ENCODE measurements at regions not wholly inside any gene's neighbourhood (a gene's known extent, or its start where the extent isn't known, plus 50 kb on each side); places are given as distances from the start of the nearest gene placed in this dataset.
"Not testable (repeated sequence)": the region's sequence is repeated elsewhere in the genome, so short reads cannot be mapped to it uniquely, and the experiment has no call there.

DNA sequence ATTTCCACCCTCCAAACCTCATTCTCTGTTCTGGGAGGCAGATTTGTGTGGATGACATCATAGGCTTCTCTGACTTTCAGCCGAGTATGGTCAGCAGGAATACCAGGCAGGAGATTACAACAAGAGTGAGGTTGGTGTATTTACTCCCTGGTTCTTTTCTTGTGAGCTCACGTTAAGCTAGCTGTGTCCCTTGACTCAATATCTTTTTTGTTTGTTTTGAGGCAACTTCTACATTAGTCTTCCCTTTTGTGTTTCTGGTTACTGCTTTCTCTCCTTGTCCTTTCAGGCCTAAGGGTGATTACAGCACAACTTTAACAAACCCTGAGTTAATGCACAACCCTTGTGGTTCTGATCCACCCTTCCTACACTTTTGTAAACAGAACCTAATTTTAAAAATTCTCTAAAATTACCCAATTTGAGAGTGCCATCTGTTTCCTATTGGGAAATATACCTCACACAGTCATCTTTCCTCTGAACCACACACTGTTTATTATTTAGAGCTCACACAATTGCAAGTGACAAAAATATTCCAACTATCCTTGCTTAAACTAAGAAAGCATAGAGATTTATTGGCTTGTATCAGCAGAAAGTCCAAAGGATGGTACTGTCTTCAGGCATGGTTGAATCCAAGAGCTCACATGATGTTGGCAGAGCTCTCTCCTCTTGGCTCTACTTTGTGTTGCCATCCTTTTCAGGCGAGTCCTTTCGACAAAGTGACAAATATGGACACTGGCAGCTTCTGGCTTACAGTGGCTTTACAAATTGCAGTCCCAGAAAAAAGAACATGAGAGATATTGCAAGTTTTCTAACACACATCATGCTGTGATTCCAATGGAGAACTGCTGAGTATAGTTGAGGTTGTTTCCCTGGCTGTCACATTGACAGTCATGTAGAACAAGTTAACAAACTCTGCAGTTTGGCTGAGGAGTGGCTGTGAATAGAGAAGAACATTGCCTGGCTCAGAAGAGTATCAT, 150.5 kb upstream of the DDIT4L start:
- DNase-seq (ENCODE audit: low spot score): peak; percentile 50

DNA sequence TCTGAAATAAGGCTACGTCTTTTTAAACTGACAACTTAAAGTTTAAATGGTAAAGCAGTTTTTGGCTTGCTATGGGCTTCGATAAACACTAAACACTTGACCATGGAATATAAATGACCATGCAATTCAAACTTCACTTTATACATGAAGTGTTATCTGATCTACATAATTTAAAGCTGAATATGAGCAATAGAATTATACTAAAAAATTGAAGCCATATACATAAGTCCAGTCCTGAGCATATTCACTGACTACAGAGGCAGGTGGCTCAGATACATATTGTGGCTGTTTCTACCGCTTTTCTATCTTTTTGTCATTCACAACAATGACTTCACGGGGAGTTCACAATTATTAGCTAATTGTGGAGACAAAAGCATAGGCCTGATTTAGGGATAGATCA, 149.6 kb upstream of the DDIT4L start:
- no peak for DNase-seq (ENCODE audit: low spot score)

DNA sequence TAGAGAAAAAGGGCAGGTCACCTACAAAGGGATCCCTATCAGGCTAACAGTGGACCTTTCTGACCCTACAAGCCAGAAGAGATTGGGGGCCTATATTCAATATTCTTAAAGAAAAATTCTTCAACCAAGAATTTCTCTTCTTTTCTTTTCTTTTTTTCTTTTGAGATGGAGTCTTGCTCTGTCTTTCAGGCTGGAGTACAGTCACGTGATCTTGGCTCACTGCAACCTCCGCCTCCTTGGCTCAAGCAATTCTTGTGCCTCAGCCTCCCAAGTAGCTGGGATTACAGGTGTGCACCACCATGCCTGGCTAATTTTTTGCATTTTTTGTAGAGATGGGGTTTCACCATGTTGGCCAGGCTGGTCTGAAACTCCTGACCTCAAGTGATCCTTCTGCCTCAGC, 143.2 kb upstream of the DDIT4L start:
- DNase-seq (ENCODE audit: low spot score): not testable (repeated sequence)

DNA sequence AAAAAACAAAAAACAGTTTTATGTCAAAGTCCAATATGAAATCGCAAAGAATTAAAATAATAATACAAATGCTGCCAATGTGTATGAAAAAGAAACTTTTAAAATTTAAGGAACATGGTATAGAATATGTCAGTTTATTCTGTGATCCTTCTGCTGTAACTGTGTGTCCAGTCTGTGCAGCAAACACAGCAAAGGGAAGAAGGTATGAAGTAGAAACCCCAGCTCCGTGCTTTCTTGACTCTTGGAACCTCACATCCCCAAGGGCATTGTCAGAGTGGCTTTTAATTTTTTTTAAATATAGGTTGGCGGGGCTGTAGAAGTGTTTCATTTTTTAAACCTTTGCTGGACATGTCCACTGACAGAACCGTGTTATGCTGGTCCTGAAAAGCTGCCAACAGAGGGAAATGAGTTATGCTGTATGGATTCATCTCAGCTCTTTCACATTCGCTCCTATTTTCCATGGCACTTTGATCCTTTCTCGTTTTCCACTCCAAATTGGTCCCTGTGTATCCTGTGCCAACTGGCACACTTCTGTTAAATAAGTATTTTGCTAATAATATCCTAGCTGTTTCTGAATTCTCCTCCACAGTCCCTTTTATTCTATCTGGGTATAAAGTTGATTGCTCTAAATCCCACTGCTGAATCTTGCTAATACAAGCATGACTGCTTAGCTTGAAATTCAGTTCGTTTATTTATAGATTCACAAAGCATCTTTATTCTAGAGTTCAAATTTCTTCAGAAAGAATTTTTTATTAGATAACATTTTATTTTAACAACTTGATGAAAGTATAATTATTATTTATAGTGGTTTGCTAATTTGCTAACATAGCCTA, 127.0 kb upstream of the DDIT4L start:
- DNase-seq (ENCODE audit: low spot score): no peak

DNA sequence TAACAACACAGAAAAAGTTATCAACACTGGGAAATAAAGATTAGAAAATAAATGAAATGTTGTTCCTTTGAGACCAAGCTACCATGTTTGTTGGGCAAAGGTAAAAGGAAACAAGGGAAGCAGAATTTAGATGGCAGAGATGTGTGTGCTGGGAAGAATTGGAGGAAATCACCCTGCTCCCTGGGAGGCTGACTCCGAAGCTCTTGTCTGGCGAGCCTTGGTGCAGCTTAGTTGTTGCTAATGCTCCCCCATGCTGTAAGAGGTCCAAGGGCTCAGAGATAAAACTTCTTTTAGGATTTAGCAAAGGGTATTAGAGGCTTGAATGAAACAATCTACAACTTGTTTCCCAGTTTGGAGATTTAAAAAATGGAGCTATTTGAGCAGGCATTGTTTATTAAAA, 123.8 kb upstream of the DDIT4L start:
- no peak for DNase-seq (ENCODE audit: low spot score)

DNA sequence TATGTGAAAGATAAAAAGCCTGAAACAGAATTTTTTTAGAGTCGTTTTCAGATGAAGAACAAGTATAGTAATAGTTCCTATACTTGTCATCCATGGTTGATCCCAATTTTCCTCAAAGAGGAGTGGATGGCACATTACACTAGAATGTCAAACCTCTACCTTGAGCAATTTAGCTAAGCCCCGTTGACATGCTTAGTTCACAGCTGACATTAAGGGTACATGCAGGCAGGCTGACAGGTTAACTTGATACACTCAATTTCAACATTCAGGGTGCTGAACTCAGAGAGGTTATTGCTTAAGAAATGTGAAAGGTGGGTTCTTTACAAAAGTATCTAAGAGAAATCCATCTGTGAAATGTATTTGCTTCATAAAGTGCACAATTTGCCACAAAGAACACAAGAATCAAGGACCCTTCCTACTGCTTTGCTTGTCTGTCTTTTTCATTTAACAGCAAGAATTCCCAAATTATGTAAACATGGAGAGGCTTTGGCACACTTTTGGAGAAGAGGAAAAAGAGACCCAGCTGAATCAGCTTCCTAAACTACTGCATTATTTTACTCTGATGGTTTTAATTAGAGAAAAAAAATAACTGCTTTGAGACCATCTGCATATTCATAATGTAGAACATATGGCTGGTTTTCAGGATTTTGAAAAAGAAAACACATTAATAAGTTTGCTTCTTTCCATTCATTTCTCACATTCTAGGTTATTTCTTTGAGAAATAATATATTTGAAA, 122.5 kb upstream of the DDIT4L start:
- no peak for DNase-seq (ENCODE audit: low spot score)

DNA sequence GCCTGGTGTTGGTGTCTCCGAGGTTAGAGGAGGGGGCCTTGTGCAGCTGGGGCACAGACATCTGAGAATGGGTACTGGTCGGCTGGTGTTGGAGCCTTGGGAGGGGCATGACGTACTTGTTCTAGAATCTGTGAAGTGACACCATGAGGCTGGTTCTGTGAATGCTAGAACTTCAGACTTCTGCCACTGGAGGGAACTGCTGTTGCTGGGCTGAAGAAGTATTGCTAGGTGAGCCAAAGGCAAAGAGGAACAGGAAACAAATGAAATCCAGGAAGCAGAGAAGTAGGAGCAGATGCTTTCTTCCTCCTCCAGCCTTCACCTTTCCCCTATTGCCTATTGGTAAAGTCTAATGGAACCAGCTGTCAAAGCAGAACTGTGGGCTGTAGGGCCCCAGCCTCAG, 120.9 kb upstream of the DDIT4L start:
- DNase-seq (ENCODE audit: low spot score): peak; percentile 51

DNA sequence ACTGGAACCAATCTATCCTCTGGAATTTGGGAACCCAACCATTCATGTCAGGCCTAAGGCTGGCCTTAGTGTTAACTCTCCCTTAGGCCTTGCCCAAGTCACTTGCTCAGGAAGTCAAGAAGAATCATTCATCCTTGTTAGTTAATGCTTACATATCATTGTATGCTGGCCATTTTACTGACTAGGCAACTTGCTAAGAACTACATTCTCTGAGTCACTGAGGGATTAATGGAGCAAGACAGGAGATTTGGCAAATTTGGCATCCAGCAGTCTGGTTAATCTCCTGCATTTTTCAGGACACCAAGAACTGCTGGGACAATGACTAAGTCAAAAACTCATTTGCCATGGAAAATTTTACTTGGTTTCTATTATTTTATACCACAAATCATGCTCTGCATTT, 115.8 kb upstream of the DDIT4L start:
- DNase-seq (ENCODE audit: low spot score): no peak

DNA sequence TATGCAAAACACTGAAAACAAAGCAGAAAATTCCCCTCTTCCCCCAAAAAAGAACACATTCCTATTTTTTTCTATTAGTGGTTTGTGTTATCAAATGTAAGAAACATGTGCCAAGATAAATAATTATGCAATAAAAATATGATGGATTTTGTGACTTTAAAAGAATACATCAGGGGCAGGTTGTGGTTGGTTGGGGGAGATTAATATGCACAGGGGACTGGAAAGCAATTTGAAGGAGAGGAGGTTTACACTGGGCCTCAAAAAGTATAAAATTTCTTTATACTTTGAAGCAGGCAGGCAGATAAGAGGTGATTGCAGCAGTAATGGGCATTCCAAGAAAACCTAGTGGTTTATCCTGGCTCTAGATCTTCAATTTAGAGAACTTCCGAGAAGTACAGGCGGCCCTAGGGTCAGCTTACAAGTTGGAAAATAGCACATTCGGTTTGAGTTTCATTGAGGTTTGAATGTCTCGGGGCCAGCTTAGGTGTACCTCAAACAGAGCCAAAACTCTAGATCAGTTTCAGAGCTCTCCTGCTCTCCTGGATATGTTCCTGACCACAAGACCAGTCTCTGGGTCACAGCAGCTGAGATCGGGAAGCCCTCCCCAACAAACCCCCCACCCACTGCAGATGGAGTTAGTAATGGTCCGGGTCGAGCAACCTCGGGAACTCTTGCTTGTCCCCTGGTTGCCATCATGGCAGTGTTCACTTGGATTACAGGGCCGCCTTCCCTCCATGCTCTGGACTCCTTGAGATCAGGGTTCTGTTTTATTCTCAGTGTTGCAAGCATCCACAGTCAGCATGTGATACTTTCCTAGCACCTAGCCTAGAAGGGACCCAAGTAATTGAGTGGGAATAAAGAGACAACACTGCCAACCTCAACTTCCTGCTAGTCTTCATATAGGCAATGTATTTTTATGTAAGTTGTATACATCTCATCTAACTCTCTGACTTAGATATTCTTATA, 112.1 kb upstream of the DDIT4L start:
- peak; percentile 45 for DNase-seq (ENCODE audit: low spot score)

DNA sequence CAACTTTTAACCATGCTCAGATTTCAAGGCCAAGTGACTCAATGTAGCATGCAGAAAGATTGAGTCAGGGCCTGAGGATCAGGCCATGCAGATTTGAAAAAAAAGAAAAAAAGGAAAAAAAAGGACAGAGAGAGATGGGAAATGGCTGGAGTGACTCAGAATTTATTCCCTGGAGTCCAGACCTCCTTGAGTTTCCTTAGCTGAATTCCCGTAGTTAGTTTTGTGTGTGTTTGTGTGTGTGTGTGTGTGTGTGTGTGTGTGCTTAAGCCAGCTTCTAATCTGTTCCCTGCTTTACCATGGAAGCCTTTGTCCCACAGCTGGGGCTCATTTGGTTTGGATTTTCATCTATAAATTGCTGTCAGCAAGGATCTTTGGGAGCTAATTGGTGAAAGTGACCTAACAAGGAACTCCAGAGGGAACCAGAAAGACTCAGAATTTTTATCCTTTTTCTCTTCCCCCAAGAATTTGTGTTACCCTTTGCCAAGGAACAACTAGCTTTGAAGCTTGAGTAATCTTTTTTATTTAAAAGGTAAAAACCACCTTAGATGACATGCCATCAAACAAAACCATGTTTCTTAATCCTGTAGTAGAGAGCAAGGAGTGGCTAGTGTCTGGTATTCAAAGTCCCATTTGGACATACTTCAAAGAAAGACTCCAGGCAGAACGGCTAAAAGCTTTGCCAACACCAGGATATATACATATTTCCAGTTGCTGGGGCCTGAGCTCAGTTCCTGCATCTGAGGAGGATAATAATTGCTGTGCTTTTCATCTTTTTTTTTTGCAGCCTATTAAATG, 109.0 kb upstream of the DDIT4L start:
- DNase-seq (ENCODE audit: low spot score): peak; percentile 72

DNA sequence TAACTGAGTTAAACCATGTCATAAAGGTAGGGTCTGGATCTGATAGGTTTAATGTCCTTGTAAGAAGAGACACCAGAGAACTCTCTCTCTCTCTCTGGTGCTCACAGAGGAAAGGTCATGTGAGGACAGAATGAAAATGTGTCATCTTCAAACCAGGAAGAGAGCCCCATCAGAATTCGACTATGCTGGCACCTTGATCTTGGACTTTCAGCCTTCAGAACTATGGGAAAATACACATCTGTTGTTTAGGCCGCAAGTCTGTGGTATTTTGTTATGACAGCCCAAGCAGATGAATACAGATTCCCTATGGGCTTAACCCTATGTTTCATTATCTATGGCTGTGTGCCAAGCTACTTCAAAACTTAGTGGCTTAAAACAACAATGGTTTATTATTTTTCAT, 105.5 kb upstream of the DDIT4L start:
- DNase-seq (ENCODE audit: low spot score): no peak

DNA sequence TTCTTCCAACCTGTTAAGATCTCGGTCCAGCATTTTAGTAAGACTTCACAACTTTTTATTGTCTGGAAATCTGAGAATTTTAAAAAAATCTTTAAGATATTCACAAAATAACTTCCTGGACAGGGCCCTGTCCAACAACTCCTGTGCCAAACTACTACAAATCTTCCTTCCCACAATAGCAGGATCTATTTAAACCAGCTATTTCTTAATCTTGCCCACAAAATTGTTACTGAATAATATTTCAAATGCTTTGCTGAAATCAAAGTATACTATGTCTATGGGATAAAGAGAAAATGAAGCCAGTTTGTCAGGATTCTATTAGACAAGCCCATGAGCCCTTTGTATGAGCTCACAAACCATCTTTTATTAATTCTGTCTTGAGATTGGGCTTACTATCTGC, 104.1 kb upstream of the DDIT4L start:
- no peak for DNase-seq (ENCODE audit: low spot score)

DNA sequence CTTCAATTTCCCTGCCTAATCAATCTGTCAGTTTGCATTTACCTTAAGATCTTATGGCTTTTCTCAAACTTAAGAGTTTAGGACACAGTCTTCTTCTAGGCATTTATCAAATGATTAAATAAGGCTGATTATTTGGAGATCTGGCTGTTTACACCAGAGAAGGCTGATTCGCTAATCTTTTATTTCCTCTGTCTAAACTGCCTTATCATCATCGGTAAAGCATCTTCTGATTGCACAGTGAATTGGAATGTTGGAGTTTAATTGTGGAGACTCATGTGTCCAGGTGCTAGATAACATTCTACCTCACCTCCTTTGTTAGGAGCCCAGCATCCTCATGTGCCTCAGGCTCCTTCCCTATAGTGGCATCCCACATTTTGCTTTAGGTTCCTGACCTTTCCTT, 100.3 kb upstream of the DDIT4L start:
- DNase-seq (ENCODE audit: low spot score): no peak

DNA sequence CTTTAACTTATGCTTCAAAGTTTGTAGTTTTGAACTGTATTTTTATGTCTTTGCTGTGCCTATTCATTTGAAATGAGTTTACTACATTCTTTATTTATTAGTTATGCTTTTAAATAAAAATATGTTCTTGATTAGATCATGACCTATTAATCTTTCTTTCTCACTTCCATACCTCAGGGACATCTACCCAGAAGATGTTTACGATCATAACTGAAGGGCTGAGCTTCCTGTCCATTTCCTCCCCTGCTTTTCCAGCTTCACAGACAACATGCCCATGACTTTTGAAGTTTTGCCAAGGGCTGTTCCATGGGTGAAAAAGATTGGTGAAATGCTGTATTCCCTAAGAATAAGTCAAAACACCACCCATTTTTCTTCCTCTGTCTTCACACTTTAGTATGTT, 99.7 kb upstream of the DDIT4L start:
- DNase-seq (ENCODE audit: low spot score): no peak

DNA sequence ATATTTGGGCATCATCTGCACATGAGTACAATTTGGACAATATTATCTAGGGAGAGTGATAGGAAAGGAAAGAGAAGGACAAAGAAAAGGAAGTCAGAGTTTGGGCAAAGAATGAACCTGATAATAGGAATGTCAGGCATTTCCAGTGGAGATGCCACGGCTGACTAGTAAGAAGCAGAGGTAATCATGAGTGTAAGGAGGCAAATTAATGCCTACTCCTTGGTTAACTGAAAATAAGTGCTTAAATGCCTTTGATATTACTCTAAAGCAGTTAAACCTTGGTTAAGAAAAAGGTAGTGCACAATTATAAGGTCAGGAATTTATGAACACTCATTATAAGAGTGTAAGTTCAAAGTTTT, 99.2 kb upstream of the DDIT4L start:
- DNase-seq (ENCODE audit: low spot score): no peak

DNA sequence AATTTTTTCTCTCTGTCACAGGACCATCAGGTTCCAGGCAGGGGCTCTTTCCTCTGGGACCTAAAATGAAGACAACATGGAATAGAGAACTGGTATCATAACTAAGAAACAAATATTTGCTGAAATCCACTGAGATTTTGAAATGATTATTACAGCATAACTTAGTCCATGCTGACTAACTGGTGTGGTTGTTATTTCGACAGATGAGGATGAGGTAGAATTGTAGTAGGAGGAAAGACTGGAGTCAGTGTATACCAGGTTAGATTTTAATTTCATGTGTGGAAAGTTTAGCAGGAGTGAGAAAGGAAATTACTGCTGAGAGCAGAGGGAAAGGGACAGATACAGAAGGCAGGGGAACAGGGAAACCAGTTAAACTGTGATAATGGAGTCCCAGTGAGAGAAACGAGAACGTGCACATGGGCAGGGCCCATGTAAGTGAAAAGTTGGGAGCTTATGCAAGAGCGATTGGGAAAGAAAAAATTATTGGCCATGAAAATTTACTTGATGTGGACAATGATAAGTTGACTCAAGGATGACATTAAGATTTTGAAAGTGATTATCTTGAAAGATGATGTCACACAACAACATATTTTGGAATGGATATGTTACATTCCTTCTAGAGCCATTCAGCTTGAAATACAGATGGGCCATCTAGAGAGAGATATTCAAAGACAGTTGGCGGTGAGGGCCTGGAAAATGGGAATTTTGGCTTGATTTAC, 98.7 kb upstream of the DDIT4L start:
- DNase-seq (ENCODE audit: low spot score): no peak

DNA sequence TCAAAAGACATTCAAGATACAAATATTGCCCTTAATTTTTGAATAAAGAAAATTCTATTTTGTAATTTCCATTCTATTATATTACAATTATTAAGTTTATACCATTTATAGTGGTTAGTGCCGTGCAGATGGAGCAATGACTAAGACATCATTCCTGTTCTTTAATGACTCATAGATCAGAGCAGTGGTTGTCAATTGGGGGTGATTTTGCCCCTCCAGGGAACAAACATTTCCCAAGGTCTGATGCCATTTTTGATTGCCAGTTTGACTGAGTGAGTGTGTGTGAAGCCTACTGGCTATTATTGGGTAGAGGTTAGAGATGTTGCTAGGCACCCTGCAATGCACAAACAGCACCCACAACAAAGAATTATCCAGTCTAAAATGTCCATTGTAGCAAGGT, 97.9 kb upstream of the DDIT4L start:
- no peak for DNase-seq (ENCODE audit: low spot score)

DNA sequence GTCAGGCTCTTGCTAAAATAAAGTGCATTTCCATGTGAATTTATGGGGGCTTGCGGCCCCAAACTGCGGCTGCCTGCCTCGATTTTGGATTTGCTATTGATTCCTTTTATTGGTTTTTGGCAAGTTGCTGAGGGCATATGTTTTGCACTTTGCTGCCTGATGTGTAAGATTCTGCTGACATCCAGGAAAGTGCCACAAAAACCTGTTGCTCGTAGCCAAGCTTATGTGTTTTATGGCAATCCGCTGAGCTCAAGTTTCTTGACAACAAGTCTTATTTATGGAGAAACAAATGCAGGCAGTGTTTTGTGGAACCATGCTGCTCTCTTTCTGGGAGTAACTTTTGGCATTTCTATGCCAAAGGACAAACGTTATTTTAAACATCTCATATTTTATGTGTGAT, 97.3 kb upstream of the DDIT4L start:
- no peak for DNase-seq (ENCODE audit: low spot score)

DNA sequence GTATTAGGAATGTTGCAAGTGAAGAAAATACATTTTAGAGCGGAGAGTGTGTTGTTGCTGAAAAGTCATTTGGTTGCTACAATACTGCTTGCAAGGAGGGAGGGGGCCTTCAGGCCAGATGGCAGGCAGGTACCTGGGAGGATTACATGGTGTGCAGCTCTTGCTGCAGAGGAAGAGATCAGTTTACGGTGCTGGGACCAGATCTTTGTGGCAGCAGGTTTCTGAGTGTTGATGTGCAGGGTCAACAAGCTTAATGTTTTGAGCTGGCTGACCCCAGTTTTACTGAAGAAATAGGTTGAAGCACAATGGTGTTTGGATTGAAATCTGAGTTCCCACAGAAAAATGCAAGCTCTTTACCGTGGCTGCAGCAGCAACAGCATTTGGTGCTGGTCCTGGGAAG, 96.4 kb upstream of the DDIT4L start:
- no peak for DNase-seq (ENCODE audit: low spot score)

DNA sequence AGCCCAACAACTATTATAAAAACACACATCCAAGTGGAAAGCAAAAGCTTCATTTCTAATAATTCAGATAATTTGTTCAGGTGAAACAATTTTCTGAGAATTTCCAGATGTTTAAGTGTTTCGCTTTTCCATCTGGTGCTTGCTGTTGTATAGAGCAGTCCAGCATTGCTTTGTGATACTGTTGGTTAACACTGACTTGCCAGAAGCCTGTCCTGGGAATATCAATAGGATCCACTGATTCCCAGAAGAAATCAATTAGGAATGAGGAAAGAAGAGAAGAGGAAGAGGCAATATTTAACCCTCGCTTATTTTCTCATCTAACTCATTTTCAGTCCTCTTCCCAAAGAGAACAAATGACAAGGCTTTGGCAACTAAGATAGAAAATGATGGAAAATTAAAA, 94.9 kb upstream of the DDIT4L start:
- DNase-seq (ENCODE audit: low spot score): no peak
